Esophagus squamous epithelium (tissue), 5 donors: ENCODE measurements at regions not wholly inside any gene's neighbourhood (a gene's known extent, or its start where the extent isn't known, plus 50 kb on each side); places are given as distances from the start of the nearest gene placed in this dataset.

ENCODE experiments used
- DNase-seq: peaks from one replicate; lab custom pipeline; 2025; lab: John Stamatoyannopoulos, UW
- H3K27ac ChIP-seq, 4 donors: fragments of 200-600 bp; sonication (generic); one replicate each; pipeline ENCODE4 v1.5.1; 2016 to 2019; ENCODE audit warnings: mild to moderate bottlenecking in 1 of 4
- H3K27me3 ChIP-seq, 4 donors: fragments of 200-600 bp; sonication (generic); 1 replicate in 3 of 4; 2 replicates in 1 of 4; pipeline versions ENCODE4 v1.5.1 to v1.6.0; 2017 to 2021; ENCODE audit warnings: antibody characterized with exemption in 1 of 4
- H3K36me3 ChIP-seq, 3 donors: fragments of 200-600 bp; sonication (generic); one replicate each; pipeline ENCODE4 v1.5.1; 2016 to 2019
- H3K4me1 ChIP-seq, 3 donors: fragments of 200-600 bp; sonication (generic); one replicate each; pipeline ENCODE4 v1.5.1; 2017 to 2019
- H3K4me3 ChIP-seq, 4 donors: fragments of 200-600 bp; sonication (generic); 1 replicate in 3 of 4; 2 replicates in 1 of 4; pipeline ENCODE4 v1.5.1; 2016 to 2019; ENCODE audit warnings: mild to moderate bottlenecking in 2 of 4, moderate library complexity in 1 of 4
- H3K9me3 ChIP-seq, 3 donors: fragments of 200-600 bp; sonication (generic); one replicate each; pipeline ENCODE4 v1.5.1; 2016 to 2019
- CTCF ChIP-seq, 6 experiments: fragments of 450-650 bp in 4 of 6; fragments of 200-600 bp in 2 of 6; sonication (generic) in 2 of 6; IDR thresholded peaks; one replicate each; pipeline ENCODE4 v1.5.1; 2016 to 2019; ENCODE audit warnings: antibody characterized with exemption in 6 of 6, mild to moderate bottlenecking in 4 of 6, moderate library complexity in 4 of 6
- POLR2A ChIP-seq, 4 donors: fragments of 450-650 bp; IDR thresholded peaks; one replicate each; pipeline ENCODE4 v1.6.1; 2017; ENCODE audit warnings: antibody characterized with exemption in 4 of 4, mild to moderate bottlenecking in 4 of 4, moderate library complexity in 3 of 4
- WGBS, 2 donors: methylation state at CpG; one replicate each; pipeline ENCODE4 v1.1.5; 2018; 5-methylcytosine and 5-hydroxymethylcytosine counted together
- intact Hi-C: fragments of 100-400 bp; cut with DNase I; formaldehyde crosslinking; loops from one replicate; pipeline ENCODE4 v1.15.0; 2022
- donor health status: DM: yes; HTN: yes; CAD: no.

- DNase-seq, result no peak
- TF ChIP-seq CTCF (IDR thresholded peaks at IDR 0.05) (no peak), POLR2A (IDR thresholded peaks at IDR 0.05) (no peak)
- 83 to 85% methylated on average over 5 to 8 of the region's 8 CpGs for WGBS, 2 donors
- intact Hi-C loops, result no loop called here
- no peaks in the 10 kb centered on the region for H3K36me3 ChIP-seq
- H3K9me3 ChIP-seq, result no peaks in the 10 kb centered on the region
- H3K27ac ChIP-seq, result no peak overlapping the region
- H3K27me3 ChIP-seq, result peaks cover 0 to 94% (median 0%) of the 10 kb centered on the region in 4 donors
- no peak overlapping the region for H3K4me3 ChIP-seq
- H3K4me1 ChIP-seq, result no peaks in the 10 kb centered on the region
Observed at GRCh38 chr22:44393066-44393465, 80.3 kb upstream of the SHISAL1 start.

GRCh38 chr22:44392446-44392921 lies 79.7 kb upstream of the SHISAL1 start:
- no peaks in the 10 kb centered on the region for H3K4me1 ChIP-seq
- H3K9me3 ChIP-seq, result no peaks in the 10 kb centered on the region
- H3K36me3 ChIP-seq, result no peaks in the 10 kb centered on the region
- intact Hi-C loops, result no loop called here
- no peak for DNase-seq
- no peak overlapping the region for H3K27ac ChIP-seq
- H3K4me3 ChIP-seq, result no peak overlapping the region
- 47% methylated on average over 3 of the region's 6 CpGs; no CpG with 5 or more reads in 1 of the 2 donors for WGBS, 2 donors
- H3K27me3 ChIP-seq, result peaks cover 0 to 98% (median 0%) of the 10 kb centered on the region in 4 donors
- TF ChIP-seq CTCF (IDR thresholded peaks at IDR 0.05) (no peak), POLR2A (IDR thresholded peaks at IDR 0.05) (no peak)

GRCh38 chr22:44391481-44392445 lies 79.0 kb upstream of the SHISAL1 start:
- no peaks in the 10 kb centered on the region for H3K36me3 ChIP-seq
- peaks cover 0 to 98% (median 0%) of the 10 kb centered on the region in 4 donors for H3K27me3 ChIP-seq
- intact Hi-C loops, result no loop called here
- H3K4me1 ChIP-seq, result no peaks in the 10 kb centered on the region
- H3K27ac ChIP-seq, result no peak overlapping the region
- H3K9me3 ChIP-seq, result no peaks in the 10 kb centered on the region
- H3K4me3 ChIP-seq, result no peak overlapping the region
- 59 to 66% methylated on average over 17 of the region's 23 CpGs for WGBS, 2 donors
- DNase-seq, result no peak
- TF ChIP-seq POLR2A (IDR thresholded peaks at IDR 0.05) (no peak), CTCF (IDR thresholded peaks at IDR 0.05) (no peak)

- no peak for DNase-seq
- Histone ChIP-seq H3K27me3 (peaks cover 0 to 98% (median 0%) of the 10 kb centered on the region in 4 donors), H3K9me3 (no peaks in the 10 kb centered on the region), H3K36me3 (no peaks in the 10 kb centered on the region), H3K27ac (no peak overlapping the region), H3K4me1 (no peaks in the 10 kb centered on the region), H3K4me3 (no peak overlapping the region)
- TF ChIP-seq CTCF (IDR thresholded peaks at IDR 0.05) (no peak), POLR2A (IDR thresholded peaks at IDR 0.05) (no peak)
- intact Hi-C loops, result no loop called here
- 40 to 100% methylated on average over 2 to 3 of the region's 6 CpGs for WGBS, 2 donors
Observed at GRCh38 chr22:44391015-44391414, 78.3 kb upstream of the SHISAL1 start.

GRCh38 chr22:44390613-44390970 lies 77.8 kb upstream of the SHISAL1 start:
- Histone ChIP-seq H3K36me3 (no peaks in the 10 kb centered on the region), H3K4me3 (no peak overlapping the region), H3K9me3 (no peaks in the 10 kb centered on the region), H3K27ac (no peak overlapping the region), H3K27me3 (peaks cover 0 to 98% (median 0%) of the 10 kb centered on the region in 4 donors), H3K4me1 (no peaks in the 10 kb centered on the region)
- 58 to 86% methylated on average over 5 to 7 of the region's 9 CpGs for WGBS, 2 donors
- no peak for TF ChIP-seq POLR2A (IDR thresholded peaks at IDR 0.05)
- no peak for TF ChIP-seq CTCF (IDR thresholded peaks at IDR 0.05)
- intact Hi-C loops, result no loop called here
- no peak for DNase-seq
